ENCODE measurements at regions not wholly inside any gene's neighbourhood (a gene's known extent, or its start where the extent isn't known, plus 50 kb on each side); places are given as distances from the start of the nearest gene placed in this dataset.
"Not testable (repeated sequence)": the region's sequence is repeated elsewhere in the genome, so short reads cannot be mapped to it uniquely, and the experiment has no call there.

DNA sequence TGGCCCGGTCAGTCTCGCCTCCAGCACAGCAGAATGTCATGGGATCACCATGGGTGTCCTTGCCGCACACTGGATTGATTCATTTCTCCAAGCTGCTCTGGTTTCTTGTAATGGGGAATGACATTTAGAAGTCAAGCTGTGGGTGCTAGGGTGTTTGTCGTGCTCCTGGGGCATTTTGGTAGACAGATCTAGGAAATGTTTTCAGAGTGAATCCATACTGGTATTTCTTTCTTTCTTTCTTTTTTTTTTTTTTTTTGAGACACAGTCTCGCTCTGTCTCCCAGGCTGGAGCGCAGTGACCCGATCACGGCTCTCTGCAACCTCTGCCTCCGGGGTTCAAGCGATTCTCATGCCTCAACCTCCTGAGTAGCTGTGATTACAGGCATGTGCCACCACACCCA, 100.0 kb upstream of the PZP start:
- H2BK5ac ChIP-seq (ENCODE audit: low read length); H3K4me1 ChIP-seq (ENCODE audit: control insufficient read depth, low read depth, low read length); H4K8ac ChIP-seq (ENCODE audit: low read depth, low read length); H2AK5ac ChIP-seq (ENCODE audit: low read length); H4K5ac ChIP-seq (ENCODE audit: low read length); H3K4me3 ChIP-seq (ENCODE audit: low read length); H3K23ac ChIP-seq (ENCODE audit: low read length); H3K79me1 ChIP-seq (ENCODE audit: low read length); H2BK120ac ChIP-seq (ENCODE audit: low read depth, low read length); H3K9ac ChIP-seq (ENCODE audit: low read length); H3K4me2 ChIP-seq (ENCODE audit: low read length); H3K27ac ChIP-seq (ENCODE audit: low read depth, low read length); H3K18ac ChIP-seq (ENCODE audit: low read length); H3K79me2 ChIP-seq (ENCODE audit: control insufficient read depth, insufficient read depth, low read length); H3K36me3 ChIP-seq (ENCODE audit: control insufficient read depth, insufficient read depth, low read length); H3K56ac ChIP-seq (ENCODE audit: low read length); H3K27me3 ChIP-seq (ENCODE audit: insufficient read depth, low read length, poor library complexity); H3K4ac ChIP-seq (ENCODE audit: low read depth, low read length); H2BK15ac ChIP-seq (replicated peaks; ENCODE audit: low read depth); DNase-seq: not testable (repeated sequence)
- WGBS (ENCODE audit: extremely low coverage, insufficient coverage, low lambda C conversion rate) = no CpG with 5 or more reads among the region's 10 CpGs

DNA sequence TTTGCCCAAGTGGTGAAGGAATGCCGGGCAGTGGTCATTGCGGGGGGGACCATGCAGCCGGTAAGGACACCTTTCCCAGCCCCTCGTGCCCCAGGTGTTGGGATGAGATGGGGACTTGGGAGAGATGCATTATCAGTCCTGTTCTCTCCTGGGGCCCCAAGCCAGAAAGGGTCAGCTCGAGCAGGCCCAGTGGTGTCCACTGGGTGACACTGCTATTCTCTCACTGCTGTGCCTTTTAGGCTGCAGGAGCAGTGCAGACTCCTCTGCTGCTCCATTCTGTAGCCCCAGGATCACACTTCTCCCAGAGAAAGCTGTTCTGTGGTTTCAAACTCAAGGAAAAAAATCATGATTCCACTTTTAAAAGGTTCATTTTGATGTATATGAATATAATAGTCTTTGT, 99.1 kb upstream of the PZP start:
- not testable (repeated sequence) for H2AK5ac ChIP-seq (ENCODE audit: low read length); H3K9ac ChIP-seq (ENCODE audit: low read length); H3K27me3 ChIP-seq (ENCODE audit: insufficient read depth, low read length, poor library complexity); H4K5ac ChIP-seq (ENCODE audit: low read length); H3K4me1 ChIP-seq (ENCODE audit: control insufficient read depth, low read depth, low read length); H3K79me2 ChIP-seq (ENCODE audit: control insufficient read depth, insufficient read depth, low read length); H3K18ac ChIP-seq (ENCODE audit: low read length); H4K8ac ChIP-seq (ENCODE audit: low read depth, low read length); H3K27ac ChIP-seq (ENCODE audit: low read depth, low read length); H2BK15ac ChIP-seq (replicated peaks; ENCODE audit: low read depth); H3K4me3 ChIP-seq (ENCODE audit: low read length); H2BK120ac ChIP-seq (ENCODE audit: low read depth, low read length); H3K23ac ChIP-seq (ENCODE audit: low read length); DNase-seq; H3K79me1 ChIP-seq (ENCODE audit: low read length); H3K56ac ChIP-seq (ENCODE audit: low read length); H3K4ac ChIP-seq (ENCODE audit: low read depth, low read length); H2BK5ac ChIP-seq (ENCODE audit: low read length); H3K36me3 ChIP-seq (ENCODE audit: control insufficient read depth, insufficient read depth, low read length); H3K4me2 ChIP-seq (ENCODE audit: low read length)
- WGBS (ENCODE audit: extremely low coverage, insufficient coverage, low lambda C conversion rate) = no CpG with 5 or more reads among the region's 5 CpGs

DNA sequence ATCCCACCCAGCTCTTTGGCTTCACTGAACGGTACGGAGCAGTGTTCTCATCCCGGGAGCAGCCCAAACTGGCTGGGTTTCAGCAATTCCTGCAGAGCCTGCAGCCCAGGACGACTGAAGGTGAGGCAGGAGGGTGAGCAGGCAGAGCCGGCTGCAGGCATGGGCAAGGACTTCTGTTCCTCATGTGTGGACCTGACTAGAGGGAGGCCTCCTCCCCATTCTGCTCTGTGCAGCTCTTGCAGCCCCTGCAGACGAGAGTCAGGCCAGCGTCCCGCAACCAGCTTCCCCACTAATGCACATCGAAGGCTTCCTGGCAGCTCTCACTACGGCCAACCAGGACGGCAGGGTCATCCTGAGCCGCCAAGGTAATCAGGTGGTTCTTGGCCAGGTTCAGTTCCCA, 97.8 kb upstream of the PZP start:
- H3K18ac ChIP-seq (ENCODE audit: low read length); H3K4me3 ChIP-seq (ENCODE audit: low read length); H3K9ac ChIP-seq (ENCODE audit: low read length); H3K56ac ChIP-seq (ENCODE audit: low read length); H2BK5ac ChIP-seq (ENCODE audit: low read length); DNase-seq; H2AK5ac ChIP-seq (ENCODE audit: low read length); H3K23ac ChIP-seq (ENCODE audit: low read length); H3K27me3 ChIP-seq (ENCODE audit: insufficient read depth, low read length, poor library complexity); H3K79me1 ChIP-seq (ENCODE audit: low read length); H3K27ac ChIP-seq (ENCODE audit: low read depth, low read length); H3K4me2 ChIP-seq (ENCODE audit: low read length); H3K4ac ChIP-seq (ENCODE audit: low read depth, low read length); H3K4me1 ChIP-seq (ENCODE audit: control insufficient read depth, low read depth, low read length); H4K5ac ChIP-seq (ENCODE audit: low read length); H3K79me2 ChIP-seq (ENCODE audit: control insufficient read depth, insufficient read depth, low read length); H2BK120ac ChIP-seq (ENCODE audit: low read depth, low read length); H3K36me3 ChIP-seq (ENCODE audit: control insufficient read depth, insufficient read depth, low read length); H2BK15ac ChIP-seq (replicated peaks; ENCODE audit: low read depth); H4K8ac ChIP-seq (ENCODE audit: low read depth, low read length): not testable (repeated sequence)
- no CpG with 5 or more reads among the region's 12 CpGs for WGBS (ENCODE audit: extremely low coverage, insufficient coverage, low lambda C conversion rate)

DNA sequence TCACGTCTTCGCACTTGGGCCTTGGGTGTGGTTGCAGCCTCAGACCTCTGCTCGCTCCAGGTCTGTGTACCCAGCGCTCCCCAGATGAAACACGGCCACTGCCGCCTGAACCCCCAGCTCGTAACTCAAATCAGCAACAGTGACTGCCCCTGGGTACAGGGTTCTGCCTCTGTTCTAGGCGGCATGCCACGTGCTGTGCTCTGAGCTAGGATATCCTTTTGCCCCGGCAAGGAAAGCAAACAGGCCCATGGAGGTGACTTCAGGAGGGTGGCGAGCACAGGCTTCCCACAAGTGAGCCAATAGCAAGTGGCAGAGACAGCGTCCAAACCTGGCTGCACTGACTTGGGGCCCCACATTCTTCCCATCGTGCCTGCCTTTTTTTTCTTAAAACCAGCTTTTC, 96.3 kb upstream of the PZP start:
- H3K9ac ChIP-seq (ENCODE audit: low read length); H2BK5ac ChIP-seq (ENCODE audit: low read length); H3K79me2 ChIP-seq (ENCODE audit: control insufficient read depth, insufficient read depth, low read length); DNase-seq; H4K5ac ChIP-seq (ENCODE audit: low read length); H3K23ac ChIP-seq (ENCODE audit: low read length); H3K79me1 ChIP-seq (ENCODE audit: low read length); H3K18ac ChIP-seq (ENCODE audit: low read length); H3K4me1 ChIP-seq (ENCODE audit: control insufficient read depth, low read depth, low read length); H3K36me3 ChIP-seq (ENCODE audit: control insufficient read depth, insufficient read depth, low read length); H2AK5ac ChIP-seq (ENCODE audit: low read length); H2BK120ac ChIP-seq (ENCODE audit: low read depth, low read length); H3K27ac ChIP-seq (ENCODE audit: low read depth, low read length); H3K27me3 ChIP-seq (ENCODE audit: insufficient read depth, low read length, poor library complexity); H3K56ac ChIP-seq (ENCODE audit: low read length); H3K4me2 ChIP-seq (ENCODE audit: low read length); H2BK15ac ChIP-seq (replicated peaks; ENCODE audit: low read depth); H4K8ac ChIP-seq (ENCODE audit: low read depth, low read length); H3K4ac ChIP-seq (ENCODE audit: low read depth, low read length); H3K4me3 ChIP-seq (ENCODE audit: low read length): not testable (repeated sequence)
- WGBS (ENCODE audit: extremely low coverage, insufficient coverage, low lambda C conversion rate) = no CpG with 5 or more reads among the region's 13 CpGs

DNA sequence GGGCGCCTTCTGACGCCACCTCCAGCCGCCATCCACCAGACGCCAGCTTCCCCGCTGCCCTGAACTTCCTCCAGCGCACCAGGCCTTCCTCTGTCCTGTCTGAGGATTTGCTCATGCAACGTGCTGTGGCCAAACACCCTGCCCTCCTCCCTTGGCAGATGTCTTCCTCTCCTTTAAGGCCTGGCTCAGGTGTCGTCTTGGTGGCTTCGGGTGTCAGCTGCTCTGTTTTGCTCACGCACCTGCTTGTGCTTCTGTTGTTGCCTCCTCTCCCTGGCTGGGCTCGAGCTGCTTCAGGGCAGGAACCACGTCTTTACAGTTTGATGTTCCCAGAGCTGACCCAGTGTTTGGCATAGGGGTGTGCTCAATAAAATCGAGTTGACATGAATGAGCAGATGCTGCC, 87.7 kb upstream of the PZP start:
- not testable (repeated sequence) for H3K4ac ChIP-seq (ENCODE audit: low read depth, low read length); H3K4me1 ChIP-seq (ENCODE audit: control insufficient read depth, low read depth, low read length); H3K36me3 ChIP-seq (ENCODE audit: control insufficient read depth, insufficient read depth, low read length); H2BK5ac ChIP-seq (ENCODE audit: low read length); H4K5ac ChIP-seq (ENCODE audit: low read length); H2AK5ac ChIP-seq (ENCODE audit: low read length); H3K27ac ChIP-seq (ENCODE audit: low read depth, low read length); H3K4me3 ChIP-seq (ENCODE audit: low read length); H3K27me3 ChIP-seq (ENCODE audit: insufficient read depth, low read length, poor library complexity); H2BK120ac ChIP-seq (ENCODE audit: low read depth, low read length); H3K79me2 ChIP-seq (ENCODE audit: control insufficient read depth, insufficient read depth, low read length); H3K23ac ChIP-seq (ENCODE audit: low read length); DNase-seq; H3K79me1 ChIP-seq (ENCODE audit: low read length); H3K56ac ChIP-seq (ENCODE audit: low read length); H2BK15ac ChIP-seq (replicated peaks; ENCODE audit: low read depth); H4K8ac ChIP-seq (ENCODE audit: low read depth, low read length); H3K4me2 ChIP-seq (ENCODE audit: low read length); H3K9ac ChIP-seq (ENCODE audit: low read length); H3K18ac ChIP-seq (ENCODE audit: low read length)
- no CpG with 5 or more reads among the region's 13 CpGs for WGBS (ENCODE audit: extremely low coverage, insufficient coverage, low lambda C conversion rate)

DNA sequence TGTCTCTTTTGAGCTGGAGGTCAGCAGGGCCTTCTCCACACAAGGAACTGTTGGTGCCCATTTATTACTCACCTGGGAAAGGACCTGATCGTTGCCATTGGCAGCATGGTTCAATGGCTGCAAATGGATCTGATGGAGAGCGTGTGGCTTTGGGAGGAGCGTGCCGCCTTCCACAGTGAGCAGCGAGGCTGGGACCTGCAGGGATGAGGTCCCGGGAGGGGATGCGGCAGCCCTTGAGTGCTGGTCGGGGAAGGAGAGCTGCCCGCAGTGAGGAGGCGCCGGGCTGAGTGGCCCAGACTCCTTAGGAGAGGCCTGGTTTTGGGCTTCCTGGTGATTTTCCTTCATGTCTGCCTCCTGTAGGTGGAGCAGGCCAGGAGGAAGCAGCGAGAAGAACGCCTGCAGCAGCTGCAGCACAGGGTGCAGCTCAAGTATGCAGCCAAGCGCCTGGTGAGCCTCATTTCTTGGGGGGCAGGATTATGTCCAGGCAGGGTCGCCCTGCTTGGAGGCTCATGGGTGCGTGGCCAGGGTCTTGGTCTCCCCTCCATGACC, 86.0 kb upstream of the PZP start:
- H4K5ac ChIP-seq (ENCODE audit: low read length); H2AK5ac ChIP-seq (ENCODE audit: low read length); H3K27me3 ChIP-seq (ENCODE audit: insufficient read depth, low read length, poor library complexity); H3K9ac ChIP-seq (ENCODE audit: low read length); H3K18ac ChIP-seq (ENCODE audit: low read length); H3K4me3 ChIP-seq (ENCODE audit: low read length); H3K4me2 ChIP-seq (ENCODE audit: low read length); H3K79me1 ChIP-seq (ENCODE audit: low read length); H3K27ac ChIP-seq (ENCODE audit: low read depth, low read length); H3K4me1 ChIP-seq (ENCODE audit: control insufficient read depth, low read depth, low read length); DNase-seq; H3K23ac ChIP-seq (ENCODE audit: low read length); H3K79me2 ChIP-seq (ENCODE audit: control insufficient read depth, insufficient read depth, low read length); H3K36me3 ChIP-seq (ENCODE audit: control insufficient read depth, insufficient read depth, low read length); H3K4ac ChIP-seq (ENCODE audit: low read depth, low read length); H2BK15ac ChIP-seq (replicated peaks; ENCODE audit: low read depth); H2BK5ac ChIP-seq (ENCODE audit: low read length); H3K56ac ChIP-seq (ENCODE audit: low read length); H2BK120ac ChIP-seq (ENCODE audit: low read depth, low read length); H4K8ac ChIP-seq (ENCODE audit: low read depth, low read length): not testable (repeated sequence)
- WGBS (ENCODE audit: extremely low coverage, insufficient coverage, low lambda C conversion rate) = no CpG with 5 or more reads among the region's 16 CpGs
